WTC11 (cell line): ENCODE measurements at regions not wholly inside any gene's neighbourhood (a gene's known extent, or its start where the extent isn't known, plus 50 kb on each side); places are given as distances from the start of the nearest gene placed in this dataset.

Experiments used
- ATAC-seq: fragments of 200-7000 bp; cut with Tn5 transposase; 2 replicates; pipeline ENCODE4 v1.10.0; 2021; ENCODE audit warnings: mild to moderate bottlenecking, moderate library complexity
- CTCF ChIA-PET: fragments of 300-600 bp; sonication (Branson Sonifier 250); formaldehyde crosslinking; loops from one replicate; lab custom pipeline; 2021; ENCODE audit warnings: antibody characterized with exemption; lab: Charles Lee
- POLR2A ChIA-PET: fragments of 350-600 bp; sonication (Branson Sonifier 250); formaldehyde crosslinking; loops from one replicate; lab custom pipeline; 2021; ENCODE audit warnings: antibody characterized with exemption; lab: Charles Lee
- DNase-seq: peaks from one replicate; pipeline ENCODE4 v3.0.0; 2021; ENCODE audit warnings: low spot score
- H3K27ac Mint-ChIP-seq: 2 replicates; pipeline ENCODE4 v1.8.0; 2021; ENCODE audit warnings: mixed read lengths
- H3K27me3 Mint-ChIP-seq: 2 replicates; pipeline ENCODE4 v1.8.0; 2021; ENCODE audit warnings: low read depth, mild to moderate bottlenecking, moderate library complexity, mixed read lengths
- H3K36me3 Mint-ChIP-seq: 2 replicates; pipeline ENCODE4 v1.8.0; 2021; ENCODE audit warnings: mixed read lengths
- H3K4me1 Mint-ChIP-seq: 2 replicates; pipeline ENCODE4 v1.8.0; 2022; ENCODE audit warnings: mixed read lengths
- H3K4me3 Mint-ChIP-seq: 2 replicates; pipeline ENCODE4 v1.8.0; 2021; ENCODE audit warnings: mild to moderate bottlenecking, moderate library complexity, mixed read lengths
- H3K9me3 Mint-ChIP-seq: 2 replicates; pipeline ENCODE4 v1.8.0; 2021; ENCODE audit warnings: mixed read lengths
- ARID4B ChIP-seq: sonication (generic); formaldehyde crosslinking; IDR thresholded peaks from 2 replicates; pipeline ENCODE4 v1.8.0; 2023; ENCODE audit warnings: missing genetic modification reagents, mild to moderate bottlenecking, borderline replicate concordance
- ATF3 ChIP-seq: sonication (generic); formaldehyde crosslinking; conservative IDR thresholded peaks from 2 replicates; pipeline ENCODE4 v1.8.1; 2022; ENCODE audit warnings: mild to moderate bottlenecking, missing genetic modification reagents
- ATF6 ChIP-seq: sonication (generic); formaldehyde crosslinking; IDR thresholded peaks from 2 replicates; pipeline ENCODE4 v1.8.1; 2023; ENCODE audit warnings: mild to moderate bottlenecking, missing genetic modification reagents
- CBFB ChIP-seq: sonication (generic); formaldehyde crosslinking; IDR thresholded peaks from 2 replicates; pipeline ENCODE4 v1.8.1; 2022; ENCODE audit warnings: mild to moderate bottlenecking, low read depth, missing genetic modification reagents
- CDX4 ChIP-seq: fragments of 250-450 bp; sonication (Bioruptor Pico); IDR thresholded peaks from 2 replicates; pipeline ENCODE4 v1.9.0; 2021; ENCODE audit warnings: moderate library complexity, mild to moderate bottlenecking, inconsistent platforms, borderline replicate concordance
- CREM ChIP-seq: sonication (generic); formaldehyde crosslinking; IDR thresholded peaks from 2 replicates; pipeline ENCODE4 v1.8.1; 2022; ENCODE audit warnings: mild to moderate bottlenecking, missing genetic modification reagents, moderate library complexity
- ELF4 ChIP-seq: sonication (generic); formaldehyde crosslinking; IDR thresholded peaks from 2 replicates; pipeline ENCODE4 v1.8.1; 2022; ENCODE audit warnings: low read depth, mild to moderate bottlenecking, moderate library complexity, missing genetic modification reagents
- ERG ChIP-seq: fragments of 250-450 bp; sonication (Bioruptor Pico); IDR thresholded peaks from 2 replicates; pipeline ENCODE4 v1.8.0; 2021; ENCODE audit warnings: mild to moderate bottlenecking
- ETV6 ChIP-seq: sonication (generic); formaldehyde crosslinking; IDR thresholded peaks from 2 replicates; pipeline ENCODE4 v1.8.1; 2022; ENCODE audit warnings: mild to moderate bottlenecking, missing genetic modification reagents
- IRF1 ChIP-seq: sonication (generic); formaldehyde crosslinking; IDR thresholded peaks from 2 replicates; pipeline ENCODE4 v1.8.0; 2023; ENCODE audit warnings: missing genetic modification reagents
- MYBL2 ChIP-seq: sonication (generic); formaldehyde crosslinking; IDR thresholded peaks from 2 replicates; pipeline ENCODE4 v1.8.1; 2023; ENCODE audit warnings: mild to moderate bottlenecking, moderate library complexity, missing genetic modification reagents
- NFATC4 ChIP-seq: fragments of 250-450 bp; sonication (Bioruptor Pico); IDR thresholded peaks from 2 replicates; pipeline ENCODE4 v1.9.0; 2021; ENCODE audit warnings: mild to moderate bottlenecking
- NR2C2 ChIP-seq: sonication (generic); formaldehyde crosslinking; IDR thresholded peaks from 2 replicates; pipeline ENCODE4 v1.8.0; 2022; ENCODE audit warnings: mild to moderate bottlenecking, missing genetic modification reagents
- RORB ChIP-seq: fragments of 250-450 bp; sonication (Bioruptor Pico); IDR thresholded peaks from 2 replicates; pipeline ENCODE4 v1.9.0; 2021; ENCODE audit warnings: mild to moderate bottlenecking
- ZBTB21 ChIP-seq: sonication (generic); formaldehyde crosslinking; IDR thresholded peaks from 2 replicates; pipeline ENCODE4 v1.8.1; 2023; ENCODE audit warnings: mild to moderate bottlenecking, missing genetic modification reagents, borderline replicate concordance
- ZNF219 ChIP-seq: sonication (generic); formaldehyde crosslinking; IDR thresholded peaks from 2 replicates; pipeline ENCODE4 v1.8.0; 2023; ENCODE audit warnings: missing genetic modification reagents, mild to moderate bottlenecking, borderline replicate concordance
- ZNF423 ChIP-seq: fragments of 250-450 bp; sonication (Bioruptor Pico); IDR thresholded peaks from 2 replicates; pipeline ENCODE4 v2.1.2; 2022; ENCODE audit warnings: mild to moderate bottlenecking, moderate library complexity
- ZNF512 ChIP-seq: sonication (generic); formaldehyde crosslinking; IDR thresholded peaks from 2 replicates; pipeline ENCODE4 v1.8.1; 2022; ENCODE audit warnings: missing genetic modification reagents, borderline replicate concordance

GRCh38 chr6:159390381-159390780, 221.2 kb downstream of the FNDC1 start:
- DNase-seq, result no peak
- Mint-ChIP-seq H3K4me1 (no peaks in the 10 kb centered on the region), H3K27me3 (no peaks in the 10 kb centered on the region; the same call in 1 of the 2 replicates), H3K27ac (no peak overlapping the region), H3K4me3 (no peak overlapping the region), H3K9me3 (peaks cover 35% of the 10 kb centered on the region), H3K36me3 (peaks cover 13% of the 10 kb centered on the region)
- TF ChIP-seq NR2C2 (CRISPR knock-in tag) (no peak), CBFB (CRISPR knock-in tag) (no peak), ATF6 (no peak), MYBL2 (no peak), RORB (CRISPR knock-in tag) (no peak), ERG (CRISPR knock-in tag) (no peak), ZNF423 (no peak), IRF1 (CRISPR knock-in tag) (no peak), ZBTB21 (no peak), ZNF219 (no peak), CDX4 (no peak), CREM (no peak), ARID4B (CRISPR knock-in tag) (no peak), ZNF512 (CRISPR knock-in tag) (no peak)
- ATAC-seq, result no peak
- CTCF ChIA-PET, result interaction anchor here (0.8 to 1.1 kb wide), 2 partner anchors 137 to 173 kb away, joined by 3 to 4 read pairs; no protein-coding TSS in a partner anchor
- POLR2A ChIA-PET, result interaction anchor here (1.1 kb wide), 1 partner anchor 8 kb away, joined by 4 read pairs; no protein-coding TSS in a partner anchor

- no peak overlapping the region for H3K4me3 Mint-ChIP-seq
- ATAC-seq, result no peak
- TF ChIP-seq ZNF423 (no peak), ELF4 (CRISPR knock-in tag) (no peak), ATF6 (no peak), ETV6 (CRISPR knock-in tag) (no peak), ATF3 (CRISPR knock-in tag) (no peak), NFATC4 (CRISPR knock-in tag) (no peak), CDX4 (no peak)
Measured at GRCh38 chr6:159389695-159390094, 220.5 kb downstream of the FNDC1 start.

More at GRCh38 chr6:159389695-159390094, 220.5 kb downstream of the FNDC1 start:
- no peaks in the 10 kb centered on the region; the same call in 1 of the 2 replicates for H3K27me3 Mint-ChIP-seq
- peaks cover 13% of the 10 kb centered on the region for H3K36me3 Mint-ChIP-seq
- CTCF ChIA-PET, result interaction anchor here (0.8 to 1.1 kb wide), 2 partner anchors 136 to 172 kb away, joined by 3 to 4 read pairs; no protein-coding TSS in a partner anchor
- no peaks in the 10 kb centered on the region for H3K4me1 Mint-ChIP-seq
- no peak overlapping the region for H3K27ac Mint-ChIP-seq
- H3K9me3 Mint-ChIP-seq, result peaks cover 28% of the 10 kb centered on the region
- no peak for DNase-seq
- POLR2A ChIA-PET, result interaction anchor here (1.1 kb wide), 1 partner anchor 9 kb away, joined by 4 read pairs; no protein-coding TSS in a partner anchor
